Skin epidermis (tissue), 12 donors: ENCODE measurements at regions not wholly inside any gene's neighbourhood (a gene's known extent, or its start where the extent isn't known, plus 50 kb on each side); places are given as distances from the start of the nearest gene placed in this dataset.

Experiments
- H3K27ac ChIP-seq, 21 experiments: fragments of 200-600 bp; sonication (generic) in 11 of 21; one replicate each; pipeline ENCODE4 v1.5.0; 2020; ENCODE audit warnings: mild to moderate bottlenecking in 3 of 21, inconsistent platforms in 2 of 21, moderate library complexity in 2 of 21
- H3K4me3 ChIP-seq, 7 experiments: fragments of 200-600 bp; sonication (generic) in 2 of 7; one replicate each; pipeline ENCODE4 v1.5.0; 2020; ENCODE audit warnings: inconsistent platforms in 2 of 7, mild to moderate bottlenecking in 2 of 7, moderate library complexity in 1 of 7

DNA sequence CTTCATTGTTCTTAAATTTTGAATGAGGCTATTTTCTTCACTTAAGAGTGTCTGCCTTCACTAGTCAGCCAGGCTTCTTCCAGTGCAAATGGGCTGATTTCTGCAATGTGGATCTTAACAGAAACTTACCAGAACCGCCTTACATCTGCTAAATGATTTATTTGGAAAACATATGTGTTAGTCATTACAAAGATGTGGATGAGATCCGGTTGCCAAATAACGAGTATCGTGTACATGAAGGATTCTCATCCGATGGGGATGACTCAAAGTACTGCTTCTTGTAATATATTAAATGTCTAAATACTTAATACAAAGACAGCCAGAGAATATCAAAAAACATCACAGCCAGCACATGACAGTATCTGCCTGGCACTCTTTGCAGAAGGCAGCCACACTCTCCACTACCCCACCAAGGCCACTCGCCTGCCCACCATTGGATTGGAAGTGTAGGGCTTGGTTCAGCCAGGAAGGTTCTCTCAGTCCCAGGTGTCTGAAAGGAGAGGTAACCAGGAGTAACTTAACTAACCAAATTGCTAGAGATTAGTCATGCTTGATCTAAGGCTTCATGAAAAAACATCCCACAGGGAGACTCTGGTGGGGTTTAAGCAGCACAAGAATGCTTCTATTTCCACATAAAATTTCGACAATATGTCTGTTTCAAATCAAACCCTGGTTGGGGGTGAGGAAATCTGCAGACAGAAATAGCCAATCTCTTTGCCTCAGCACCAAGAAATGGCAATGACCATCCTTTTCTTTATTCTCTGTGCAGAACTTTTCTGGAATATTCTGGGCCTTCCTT is 174.8 kb downstream of the GADD45G start:
- H3K27ac ChIP-seq = peak overlapping the region in 5 of 21 experiments; percentile 35 to 80 (median 59)
- H3K4me3 ChIP-seq = no peak overlapping the region

DNA sequence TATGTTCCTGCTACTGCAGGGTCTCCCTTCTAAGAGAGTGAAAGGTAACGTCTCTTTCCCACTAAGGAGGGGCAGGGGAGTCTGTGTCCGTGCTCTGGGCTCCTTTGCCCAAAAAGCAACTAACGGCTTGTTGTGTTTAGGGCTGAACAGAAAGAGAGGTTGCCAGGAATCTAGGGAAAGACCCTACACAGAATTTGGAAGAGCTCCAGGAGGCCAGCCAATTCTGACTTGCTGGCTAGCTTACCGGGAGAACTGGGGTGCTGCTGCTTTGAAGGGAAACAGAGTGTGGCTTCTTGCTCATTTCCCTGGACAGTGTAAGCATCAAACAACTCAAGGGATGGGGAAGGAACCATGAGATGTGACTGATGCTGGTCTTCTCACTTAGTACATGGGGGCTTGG is 176.1 kb downstream of the GADD45G start:
- H3K27ac ChIP-seq = no peak overlapping the region
- H3K4me3 ChIP-seq = no peak overlapping the region

DNA sequence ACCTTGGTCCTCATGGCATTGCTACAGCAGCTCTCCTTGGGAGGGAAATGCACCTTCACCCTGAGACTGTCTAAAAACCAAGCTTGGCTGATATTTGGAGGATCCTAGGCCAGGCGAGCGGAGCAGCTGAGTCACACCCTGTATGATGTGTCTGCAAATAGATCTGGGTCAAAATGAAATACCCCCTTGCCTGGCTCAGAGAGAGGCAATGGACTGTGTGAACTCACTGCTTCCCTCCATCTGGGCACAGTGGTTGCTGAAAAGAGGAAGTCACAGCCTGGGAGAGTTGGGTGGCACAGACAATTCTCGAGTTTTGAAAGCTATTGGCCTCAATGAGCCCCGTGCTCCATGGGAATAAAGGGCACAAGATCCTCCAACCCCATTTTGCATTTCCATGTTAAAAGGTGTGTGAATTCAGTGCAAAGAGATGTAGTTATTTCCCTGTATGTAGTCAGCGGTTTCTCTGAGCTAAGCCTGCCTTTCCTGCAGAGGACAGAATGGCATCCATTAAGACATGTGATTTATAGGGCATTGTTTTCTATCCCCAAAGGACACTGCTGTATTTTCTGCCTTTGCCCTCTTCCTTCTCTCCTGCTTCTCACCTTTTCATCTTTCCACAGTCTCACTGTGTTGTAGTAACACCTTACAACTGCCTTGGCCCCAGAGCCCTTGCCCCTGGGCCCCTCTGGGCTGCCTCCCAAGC is 177.2 kb downstream of the GADD45G start:
- Histone ChIP-seq H3K27ac (peak overlapping the region in 1 of 21 experiments; percentile 11), H3K4me3 (no peak overlapping the region)

DNA sequence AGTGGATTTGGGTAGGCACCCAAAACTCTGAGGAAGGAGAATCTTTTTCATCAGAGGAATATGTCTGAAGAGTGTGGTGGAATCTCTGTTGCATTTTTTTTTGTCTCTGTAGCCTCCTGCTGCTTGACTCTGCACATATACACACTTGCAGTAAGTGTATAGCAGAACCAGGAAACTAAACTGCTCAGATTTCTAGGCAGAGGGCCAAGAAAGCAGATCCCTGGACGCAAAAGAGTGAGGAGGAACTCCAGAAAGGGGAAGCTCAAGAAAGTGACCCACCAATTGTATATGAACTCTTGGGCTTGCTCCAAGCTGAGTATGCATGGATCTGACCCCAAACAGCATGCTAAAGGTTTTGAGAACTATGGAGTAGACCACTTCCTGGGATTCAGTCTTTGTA is 181.8 kb downstream of the GADD45G start:
- Histone ChIP-seq H3K4me3 (no peak overlapping the region), H3K27ac (no peak overlapping the region)

GRCh38 chr9:89787595-89787994 is 182.8 kb downstream of the GADD45G start:
- Histone ChIP-seq H3K4me3 (no peak overlapping the region), H3K27ac (no peak overlapping the region)

DNA sequence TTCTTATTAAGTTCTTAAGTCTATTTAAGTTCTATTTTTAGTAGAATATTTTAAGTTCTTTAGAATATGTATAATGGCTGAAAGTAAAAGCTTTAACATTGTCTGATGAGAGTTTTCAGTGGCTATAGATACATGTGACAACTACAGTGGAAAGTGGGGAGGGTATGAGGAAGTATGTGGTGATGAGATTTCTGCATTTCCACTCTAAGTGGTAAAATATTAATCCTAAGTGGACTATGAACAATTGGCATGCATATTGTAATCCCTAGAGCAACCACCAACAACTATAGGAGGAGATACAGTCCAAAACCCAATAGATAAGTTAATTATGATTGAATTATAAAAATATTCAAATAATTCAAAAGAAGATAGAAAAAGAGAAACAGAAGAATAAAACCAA is 183.6 kb downstream of the GADD45G start:
- no peak overlapping the region for H3K27ac ChIP-seq

GRCh38 chr9:89789922-89790510 is 185.2 kb downstream of the GADD45G start:
- no peak overlapping the region for H3K4me3 ChIP-seq

More for the DNA sequence above, 183.6 kb downstream of the GADD45G start:
- no peak overlapping the region for H3K4me3 ChIP-seq

DNA sequence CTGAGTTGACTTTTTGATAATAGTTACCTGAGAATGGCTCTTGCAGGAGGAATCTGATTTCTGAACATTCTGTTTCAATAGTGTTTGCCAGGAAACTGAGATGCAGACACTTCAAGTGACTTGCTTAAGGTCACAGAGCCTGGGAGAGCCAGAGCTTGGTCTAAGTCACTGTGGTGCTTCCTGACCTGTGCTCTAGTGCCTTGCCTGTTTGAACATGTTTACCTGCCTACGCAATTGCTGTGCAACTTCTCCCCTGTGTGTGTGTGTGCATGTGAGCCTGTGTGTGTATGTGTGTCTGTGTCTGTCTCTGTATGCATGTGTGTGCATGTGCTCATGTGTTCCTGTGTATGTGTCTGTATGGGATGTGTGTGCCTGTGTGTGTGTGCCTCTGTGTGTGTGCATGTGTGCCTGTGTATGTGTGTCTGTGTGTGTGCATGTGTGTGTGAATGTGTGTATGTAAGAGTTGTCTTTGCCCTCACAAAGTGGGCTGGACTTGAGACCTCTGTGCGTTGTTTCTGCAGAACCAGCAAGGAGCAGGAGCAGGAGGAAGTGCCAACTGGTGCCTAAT is 185.8 kb downstream of the GADD45G start:
- Histone ChIP-seq H3K4me3 (no peak overlapping the region), H3K27ac (no peak overlapping the region)

More at GRCh38 chr9:89789922-89790510, 185.2 kb downstream of the GADD45G start:
- H3K27ac ChIP-seq = no peak overlapping the region

DNA sequence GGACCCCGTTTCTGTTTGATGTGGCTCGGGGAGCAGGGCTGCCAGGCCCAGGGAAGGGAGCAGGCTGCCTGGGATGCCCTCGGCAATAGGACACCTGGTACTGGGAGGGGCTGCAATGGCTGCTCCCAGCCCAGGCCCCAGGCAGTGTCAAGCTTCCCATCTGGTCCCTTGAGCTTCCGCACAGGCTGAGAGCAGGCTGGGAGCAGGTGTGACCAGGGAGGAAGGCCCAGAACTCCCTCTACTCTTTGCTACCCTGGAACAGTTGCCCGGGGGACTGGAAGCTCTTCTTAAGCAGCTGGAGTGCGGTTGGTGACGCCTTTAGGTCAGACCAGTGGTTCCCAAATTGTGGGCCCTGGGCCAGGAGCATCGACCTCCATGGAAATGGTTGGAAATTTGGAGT is 186.9 kb downstream of the GADD45G start:
- Histone ChIP-seq H3K4me3 (no peak overlapping the region), H3K27ac (no peak overlapping the region)

- Histone ChIP-seq H3K4me3 (no peak overlapping the region), H3K27ac (no peak overlapping the region)
Measured at GRCh38 chr9:89792189-89793123, 187.6 kb downstream of the GADD45G start.

DNA sequence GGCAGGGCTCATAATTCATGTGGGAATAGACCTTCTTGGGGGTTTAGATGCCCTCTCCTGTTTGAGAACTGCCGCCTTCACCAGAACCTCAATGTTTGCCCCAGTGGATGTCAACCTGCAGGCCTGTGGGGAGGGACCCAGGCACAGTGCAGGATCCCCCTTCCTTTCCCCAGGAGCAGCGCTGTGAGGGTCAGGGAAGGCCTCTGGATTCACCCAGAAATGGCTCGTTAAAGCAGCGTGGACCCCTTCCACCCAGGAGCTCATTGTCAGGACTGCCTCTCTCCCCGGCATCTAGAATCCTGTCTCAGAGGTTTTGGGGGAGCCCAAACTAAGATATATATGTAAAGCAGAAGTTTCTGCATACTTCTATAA is 188.3 kb downstream of the GADD45G start:
- H3K4me3 ChIP-seq = no peak overlapping the region

DNA sequence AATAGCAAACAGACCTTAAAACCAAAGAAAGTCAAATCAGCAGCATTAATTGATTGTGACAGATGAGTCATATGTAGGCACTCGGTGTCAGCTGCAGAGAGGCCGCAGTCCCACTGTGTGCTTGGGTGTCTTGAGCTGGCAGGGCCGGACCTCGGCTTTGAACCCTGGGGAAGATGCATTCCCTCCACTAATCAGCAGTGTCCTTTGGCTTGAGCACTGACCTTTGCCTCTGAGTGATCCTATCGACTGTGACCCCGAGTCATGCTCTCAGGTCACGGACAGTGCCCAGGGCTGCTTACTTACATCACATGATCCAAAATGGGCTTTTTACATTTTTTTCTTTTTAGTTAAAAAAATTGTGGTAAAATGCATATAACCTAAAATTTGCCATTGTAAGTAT is 188.7 kb downstream of the GADD45G start:
- no peak overlapping the region for H3K27ac ChIP-seq
- H3K4me3 ChIP-seq = no peak overlapping the region

More for the DNA sequence above, 188.3 kb downstream of the GADD45G start:
- no peak overlapping the region for H3K27ac ChIP-seq

- Histone ChIP-seq H3K27ac (no peak overlapping the region), H3K4me3 (no peak overlapping the region)
Measured at GRCh38 chr9:89794918-89795317, 190.1 kb downstream of the GADD45G start.

GRCh38 chr9:89795538-89796195 is 190.9 kb downstream of the GADD45G start:
- H3K27ac ChIP-seq = no peak overlapping the region

DNA sequence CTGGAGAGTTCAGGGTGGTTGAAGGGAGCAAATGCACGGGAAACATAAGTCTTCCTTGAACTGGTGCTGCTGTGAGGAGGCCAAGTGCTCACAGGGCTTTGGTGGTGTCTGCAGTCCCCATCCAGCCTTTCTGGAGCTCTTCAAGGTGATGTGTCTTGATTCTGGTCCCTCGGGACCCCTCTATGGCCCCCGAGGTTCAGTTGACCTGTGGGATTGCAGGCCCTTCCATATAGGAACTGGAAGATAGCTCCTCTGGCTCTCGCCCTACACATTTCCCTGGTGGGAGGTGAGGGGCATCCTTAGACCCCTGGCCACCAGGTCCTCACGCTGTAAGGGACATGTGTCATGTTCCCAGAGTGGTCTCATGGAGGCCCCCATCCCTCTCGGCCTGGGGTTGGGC is 191.8 kb downstream of the GADD45G start:
- Histone ChIP-seq H3K4me3 (no peak overlapping the region), H3K27ac (no peak overlapping the region)

More at GRCh38 chr9:89795538-89796195, 190.9 kb downstream of the GADD45G start:
- H3K4me3 ChIP-seq = no peak overlapping the region

GRCh38 chr9:89797255-89797654 is 192.4 kb downstream of the GADD45G start:
- no peak overlapping the region for H3K4me3 ChIP-seq
- no peak overlapping the region for H3K27ac ChIP-seq

DNA sequence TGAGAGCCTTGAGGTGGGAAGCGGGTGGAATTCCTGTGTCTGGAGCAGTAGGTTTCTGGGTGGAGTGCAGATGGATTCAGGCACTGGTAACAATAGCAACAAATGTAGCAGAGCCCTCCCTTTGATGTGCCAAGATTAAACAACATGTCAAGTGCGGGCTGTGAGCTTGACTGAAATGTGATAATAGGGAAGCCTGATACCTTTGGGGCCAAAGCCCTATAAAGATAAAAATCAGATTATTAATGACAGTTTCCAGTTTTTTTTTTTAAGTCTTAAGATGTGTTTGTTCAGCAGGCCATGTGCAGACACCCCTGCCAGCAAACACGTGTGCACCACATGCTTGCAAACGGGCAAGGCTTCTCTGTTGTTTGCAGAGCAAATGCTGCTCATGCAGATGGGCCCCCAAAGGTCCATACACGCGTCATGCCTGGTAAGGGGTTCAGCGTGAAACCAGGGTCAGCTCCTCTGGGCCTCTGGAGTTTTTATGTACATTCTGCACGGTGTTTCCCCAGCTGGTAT is 193.2 kb downstream of the GADD45G start:
- H3K27ac ChIP-seq = no peak overlapping the region

GRCh38 chr9:89798547-89799120 is 193.8 kb downstream of the GADD45G start:
- H3K4me3 ChIP-seq = no peak overlapping the region
- no peak overlapping the region for H3K27ac ChIP-seq

More for the DNA sequence above, 193.2 kb downstream of the GADD45G start:
- no peak overlapping the region for H3K4me3 ChIP-seq
